ENCODE measurements at regions not wholly inside any gene's neighbourhood (a gene's known extent, or its start where the extent isn't known, plus 50 kb on each side); places are given as distances from the start of the nearest gene placed in this dataset.

DNA sequence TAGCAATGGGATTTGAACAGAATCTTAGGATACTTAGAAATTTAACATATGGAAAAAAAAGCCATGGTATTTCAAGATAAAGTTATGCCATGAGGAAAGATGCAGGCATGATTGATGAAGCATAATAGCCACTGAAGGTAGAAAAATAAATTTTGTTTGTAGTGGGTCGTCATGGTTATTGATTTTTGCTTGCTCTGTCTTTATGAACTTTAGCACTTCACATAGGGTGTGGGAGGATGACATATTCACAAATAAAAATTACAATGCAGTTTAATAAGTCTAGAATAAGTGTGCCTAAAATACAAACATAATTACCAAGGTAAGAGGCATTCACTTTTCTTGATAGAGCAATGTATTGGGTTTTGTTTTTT is 129.1 kb upstream of the SEMA3E start (continued):
- TF ChIP-seq, protein P1, sequence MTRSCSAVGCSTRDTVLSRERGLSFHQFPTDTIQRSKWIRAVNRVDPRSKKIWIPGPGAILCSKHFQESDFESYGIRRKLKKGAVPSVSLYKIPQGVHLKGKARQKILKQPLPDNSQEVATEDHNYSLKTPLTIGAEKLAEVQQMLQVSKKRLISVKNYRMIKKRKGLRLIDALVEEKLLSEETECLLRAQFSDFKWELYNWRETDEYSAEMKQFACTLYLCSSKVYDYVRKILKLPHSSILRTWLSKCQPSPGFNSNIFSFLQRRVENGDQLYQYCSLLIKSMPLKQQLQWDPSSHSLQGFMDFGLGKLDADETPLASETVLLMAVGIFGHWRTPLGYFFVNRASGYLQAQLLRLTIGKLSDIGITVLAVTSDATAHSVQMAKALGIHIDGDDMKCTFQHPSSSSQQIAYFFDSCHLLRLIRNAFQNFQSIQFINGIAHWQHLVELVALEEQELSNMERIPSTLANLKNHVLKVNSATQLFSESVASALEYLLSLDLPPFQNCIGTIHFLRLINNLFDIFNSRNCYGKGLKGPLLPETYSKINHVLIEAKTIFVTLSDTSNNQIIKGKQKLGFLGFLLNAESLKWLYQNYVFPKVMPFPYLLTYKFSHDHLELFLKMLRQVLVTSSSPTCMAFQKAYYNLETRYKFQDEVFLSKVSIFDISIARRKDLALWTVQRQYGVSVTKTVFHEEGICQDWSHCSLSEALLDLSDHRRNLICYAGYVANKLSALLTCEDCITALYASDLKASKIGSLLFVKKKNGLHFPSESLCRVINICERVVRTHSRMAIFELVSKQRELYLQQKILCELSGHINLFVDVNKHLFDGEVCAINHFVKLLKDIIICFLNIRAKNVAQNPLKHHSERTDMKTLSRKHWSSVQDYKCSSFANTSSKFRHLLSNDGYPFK (CRISPR knock-in tag; IDR thresholded peaks at IDR 0.05; ENCODE audit: borderline replicate concordance) = no peak
- TF ChIP-seq ZFP36 (IDR thresholded peaks at IDR 0.05; ENCODE audit: borderline replicate concordance, low read depth, low read length, partially characterized antibody) (no peak), ATF7 (IDR thresholded peaks at IDR 0.05) (no peak), ATF7 (CRISPR knock-in tag; IDR thresholded peaks at IDR 0.05) (no peak), ZNF564 (CRISPR knock-in tag; IDR thresholded peaks at IDR 0.05) (no peak), ZNF546 (CRISPR knock-in tag; conservative IDR thresholded peaks at IDR 0.05) (no peak), ZNF768 (CRISPR knock-in tag; IDR thresholded peaks at IDR 0.05) (no peak), SSRP1 (CRISPR knock-in tag; IDR thresholded peaks at IDR 0.05) (no peak), FOSL2 (CRISPR knock-in tag; IDR thresholded peaks at IDR 0.05) (no peak), ZNF557 (CRISPR knock-in tag; IDR thresholded peaks at IDR 0.05) (no peak)
- TF ChIP-seq, protein P2, sequence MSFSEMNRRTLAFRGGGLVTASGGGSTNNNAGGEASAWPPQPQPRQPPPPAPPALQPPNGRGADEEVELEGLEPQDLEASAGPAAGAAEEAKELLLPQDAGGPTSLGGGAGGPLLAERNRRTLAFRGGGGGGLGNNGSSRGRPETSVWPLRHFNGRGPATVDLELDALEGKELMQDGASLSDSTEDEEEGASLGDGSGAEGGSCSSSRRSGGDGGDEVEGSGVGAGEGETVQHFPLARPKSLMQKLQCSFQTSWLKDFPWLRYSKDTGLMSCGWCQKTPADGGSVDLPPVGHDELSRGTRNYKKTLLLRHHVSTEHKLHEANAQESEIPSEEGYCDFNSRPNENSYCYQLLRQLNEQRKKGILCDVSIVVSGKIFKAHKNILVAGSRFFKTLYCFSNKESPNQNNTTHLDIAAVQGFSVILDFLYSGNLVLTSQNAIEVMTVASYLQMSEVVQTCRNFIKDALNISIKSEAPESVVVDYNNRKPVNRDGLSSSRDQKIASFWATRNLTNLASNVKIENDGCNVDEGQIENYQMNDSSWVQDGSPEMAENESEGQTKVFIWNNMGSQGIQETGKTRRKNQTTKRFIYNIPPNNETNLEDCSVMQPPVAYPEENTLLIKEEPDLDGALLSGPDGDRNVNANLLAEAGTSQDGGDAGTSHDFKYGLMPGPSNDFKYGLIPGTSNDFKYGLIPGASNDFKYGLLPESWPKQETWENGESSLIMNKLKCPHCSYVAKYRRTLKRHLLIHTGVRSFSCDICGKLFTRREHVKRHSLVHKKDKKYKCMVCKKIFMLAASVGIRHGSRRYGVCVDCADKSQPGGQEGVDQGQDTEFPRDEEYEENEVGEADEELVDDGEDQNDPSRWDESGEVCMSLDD (CRISPR knock-in tag; IDR thresholded peaks at IDR 0.05; ENCODE audit: borderline replicate concordance) = no peak

Measured in HepG2 (cell line).